GM13976 (cell line): ENCODE measurements at regions not wholly inside any gene's neighbourhood (a gene's known extent, or its start where the extent isn't known, plus 50 kb on each side); places are given as distances from the start of the nearest gene placed in this dataset.

ENCODE experiments used
- DNase-seq: peaks from one replicate; pipeline ENCODE4 v3.0.0; 2012; ENCODE audit warnings: low spot score
- in situ Hi-C: fragments of 300-500 bp; cut with MboI; formaldehyde crosslinking; loops from one replicate; pipeline ENCODE4 v1.12.0; 2022; ENCODE audit warnings: low sequenced_read_pairs, mixed read lengths, inconsistent platforms; ENCODE audit not compliant: unreplicated experiment
- TF ChIP-seq, protein P1 (sequence below): IDR thresholded peaks from 2 replicates; pipeline ENCODE4 v1.5.1; 2012; ENCODE audit warnings: borderline replicate concordance, mild to moderate bottlenecking; ENCODE audit not compliant: insufficient read depth; ENCODE audit errors: extremely low read depth, missing control alignments, control extremely low read depth

DNA sequence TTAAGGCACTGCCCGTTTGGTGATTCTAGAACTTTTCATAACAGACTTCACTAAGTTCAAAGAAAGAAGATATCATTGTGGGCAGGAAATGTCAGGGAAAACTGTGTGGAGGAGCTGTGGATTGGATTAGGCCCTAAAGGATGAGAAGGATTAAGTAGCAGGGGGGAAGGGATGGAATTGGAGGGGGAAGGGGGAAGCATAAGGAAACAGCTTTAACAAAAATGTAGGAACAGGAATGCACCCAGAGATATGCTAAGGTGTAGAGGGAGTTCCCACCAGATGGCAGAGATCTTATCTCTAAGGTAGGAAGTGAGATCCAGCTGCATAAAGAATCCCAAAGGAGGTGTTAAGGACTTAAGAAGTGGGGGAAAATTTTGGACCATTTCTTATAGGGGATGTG, 114.5 kb downstream of the LARP7 start:
- DNase-seq = no peak
- in situ Hi-C loops = loop anchor here (25.0 kb wide), 1 partner anchor 414 kb away; no protein-coding TSS in a partner anchor

DNA sequence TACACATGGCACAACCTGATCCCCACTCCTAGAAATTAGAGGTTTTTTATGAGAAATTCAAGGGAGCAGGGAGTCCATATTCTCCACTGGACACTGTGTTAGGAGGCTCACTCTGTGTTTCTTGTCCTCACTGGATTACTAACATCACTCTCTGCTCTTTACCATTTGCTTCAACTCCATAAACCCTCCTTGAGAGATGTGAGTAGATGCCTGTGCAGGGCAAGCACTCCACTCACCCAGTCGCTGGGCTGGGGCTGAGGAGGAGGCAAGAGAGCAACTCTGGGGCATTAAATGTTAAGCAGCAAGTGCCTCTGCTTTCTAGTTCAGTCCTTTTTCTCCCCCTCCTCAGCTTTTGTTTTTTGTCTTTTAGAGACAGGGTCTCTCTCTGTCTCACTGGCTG, 115.1 kb downstream of the LARP7 start:
- TF ChIP-seq, protein P1, sequence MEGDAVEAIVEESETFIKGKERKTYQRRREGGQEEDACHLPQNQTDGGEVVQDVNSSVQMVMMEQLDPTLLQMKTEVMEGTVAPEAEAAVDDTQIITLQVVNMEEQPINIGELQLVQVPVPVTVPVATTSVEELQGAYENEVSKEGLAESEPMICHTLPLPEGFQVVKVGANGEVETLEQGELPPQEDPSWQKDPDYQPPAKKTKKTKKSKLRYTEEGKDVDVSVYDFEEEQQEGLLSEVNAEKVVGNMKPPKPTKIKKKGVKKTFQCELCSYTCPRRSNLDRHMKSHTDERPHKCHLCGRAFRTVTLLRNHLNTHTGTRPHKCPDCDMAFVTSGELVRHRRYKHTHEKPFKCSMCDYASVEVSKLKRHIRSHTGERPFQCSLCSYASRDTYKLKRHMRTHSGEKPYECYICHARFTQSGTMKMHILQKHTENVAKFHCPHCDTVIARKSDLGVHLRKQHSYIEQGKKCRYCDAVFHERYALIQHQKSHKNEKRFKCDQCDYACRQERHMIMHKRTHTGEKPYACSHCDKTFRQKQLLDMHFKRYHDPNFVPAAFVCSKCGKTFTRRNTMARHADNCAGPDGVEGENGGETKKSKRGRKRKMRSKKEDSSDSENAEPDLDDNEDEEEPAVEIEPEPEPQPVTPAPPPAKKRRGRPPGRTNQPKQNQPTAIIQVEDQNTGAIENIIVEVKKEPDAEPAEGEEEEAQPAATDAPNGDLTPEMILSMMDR = no peak
- DNase-seq = no peak
- in situ Hi-C loops = loop anchor here (25.0 kb wide), 1 partner anchor 415 kb away; no protein-coding TSS in a partner anchor

More for the DNA sequence above, 114.5 kb downstream of the LARP7 start:
- TF ChIP-seq, protein P1 = no peak

DNA sequence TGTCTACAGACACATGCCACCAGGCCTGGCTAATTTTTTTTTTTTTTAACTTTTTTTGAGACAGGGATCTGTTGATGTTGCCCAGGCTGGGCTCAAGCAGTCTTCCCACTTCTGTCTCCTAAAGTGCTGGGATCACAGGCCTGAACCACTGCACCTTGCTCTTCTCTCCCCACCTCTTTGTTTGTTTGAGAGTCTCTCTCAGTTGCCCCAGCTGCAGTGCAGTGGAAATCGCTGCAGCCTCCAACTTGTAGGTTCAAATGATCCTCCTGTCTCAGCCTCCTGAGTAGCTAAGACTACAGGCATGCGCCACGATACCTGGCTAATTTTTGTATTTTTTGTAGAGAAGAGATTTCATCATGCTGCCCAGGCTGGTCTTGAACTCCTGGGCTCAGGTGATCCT, 115.6 kb downstream of the LARP7 start:
- DNase-seq = no peak
- TF ChIP-seq, protein P1 = no peak
- in situ Hi-C loops = loop anchor here (25.0 kb wide), 1 partner anchor 415 kb away; no protein-coding TSS in a partner anchor

DNA sequence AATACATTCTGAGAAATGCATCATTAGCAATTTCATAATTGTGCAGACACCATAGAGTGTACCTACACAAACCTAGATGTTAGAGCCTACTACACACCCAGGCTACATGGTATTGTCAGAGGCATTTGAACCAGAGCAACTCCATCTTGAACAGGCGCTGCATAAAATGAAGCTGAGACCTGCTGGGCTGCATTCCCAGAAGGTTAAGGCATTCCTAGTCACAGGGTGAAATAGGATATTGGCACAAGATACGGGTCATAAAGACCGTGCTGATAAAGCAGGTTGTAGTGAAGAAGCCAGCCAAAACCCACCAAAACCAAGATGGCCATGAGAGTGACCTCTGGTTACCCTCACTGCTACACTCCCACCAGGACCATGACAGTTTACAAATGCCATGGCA, 116.4 kb downstream of the LARP7 start:
- in situ Hi-C loops = loop anchor here (25.0 kb wide), 1 partner anchor 416 kb away; no protein-coding TSS in a partner anchor
- TF ChIP-seq, protein P1 = no peak
- no peak for DNase-seq

DNA sequence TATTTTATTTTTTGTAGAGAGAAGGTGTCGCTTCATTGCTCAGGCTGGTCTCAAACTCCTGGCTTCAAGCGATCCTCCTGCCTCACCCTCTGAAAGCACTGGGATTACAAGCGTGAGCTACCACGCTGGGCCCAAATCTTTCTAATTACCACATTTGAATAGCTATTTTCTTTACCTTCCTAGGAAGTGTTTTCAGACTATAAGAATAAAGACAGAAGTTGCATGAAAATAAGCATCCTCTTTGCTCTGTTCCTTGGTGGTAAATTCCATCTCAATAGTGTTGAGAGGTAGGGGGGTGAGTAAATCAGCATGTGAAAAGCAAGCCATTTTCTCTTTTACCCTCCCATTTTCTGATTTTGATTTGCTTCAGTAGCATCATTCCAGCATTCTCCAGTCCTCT, 122.4 kb downstream of the LARP7 start:
- DNase-seq = no peak
- in situ Hi-C loops = loop anchor here (5.0 to 25.0 kb wide), 2 partner anchors 117 to 422 kb away; no protein-coding TSS in a partner anchor
- TF ChIP-seq, protein P1 = no peak

DNA sequence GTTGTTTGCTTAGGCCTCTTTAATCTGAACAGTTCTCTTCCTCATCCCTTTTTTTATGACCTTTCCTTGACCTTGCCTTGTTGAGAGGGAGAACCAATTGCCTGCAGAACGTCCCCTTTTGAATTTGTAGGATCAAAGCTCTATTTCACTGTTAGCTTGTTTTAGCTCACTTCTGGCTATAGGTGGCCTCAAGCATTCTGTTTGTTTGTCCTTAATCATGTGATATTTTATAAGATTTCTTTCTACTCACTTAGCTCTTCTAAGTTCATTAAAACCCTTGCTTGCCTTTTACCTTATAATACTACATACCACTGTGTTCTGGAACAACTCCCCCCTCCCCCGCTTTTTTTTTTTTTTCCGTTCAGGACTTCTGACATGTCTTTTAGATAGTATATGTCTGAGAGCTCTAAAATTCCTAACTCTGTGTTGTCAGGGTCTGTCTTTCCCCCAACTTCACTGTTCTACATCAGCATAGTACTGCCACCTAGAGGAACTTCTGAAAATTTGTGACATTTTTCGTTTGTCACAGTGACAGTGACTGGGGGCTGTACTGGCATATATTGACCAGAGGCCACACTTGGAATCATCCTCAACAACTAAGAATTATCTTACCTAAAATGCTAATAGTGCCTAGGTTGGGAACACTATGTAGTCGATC, 128.5 kb downstream of the LARP7 start:
- in situ Hi-C loops = loop anchor here (10.0 to 25.0 kb wide), 2 partner anchors 169 to 428 kb away; no protein-coding TSS in a partner anchor
- DNase-seq = peak; percentile 59
- TF ChIP-seq, protein P1 = peak; percentile 46
